SK-N-MC (cell line): ENCODE measurements at regions not wholly inside any gene's neighbourhood (a gene's known extent, or its start where the extent isn't known, plus 50 kb on each side); places are given as distances from the start of the nearest gene placed in this dataset.

ENCODE experiments used
- EZH2 ChIP-seq: fragments of 200-600 bp; sonication (generic); IDR thresholded peaks from one replicate; pipeline ENCODE4 v1.6.1; 2017; ENCODE audit warnings: antibody characterized with exemption
- POLR2AphosphoS5 ChIP-seq: IDR thresholded peaks from 2 replicates; pipeline ENCODE4 v1.6.1; 2012; ENCODE audit warnings: mild to moderate bottlenecking, low read depth, low read length, borderline replicate concordance

GRCh38 chr16:61371388-61371787, 664.9 kb downstream of the CDH8 start:
- TF ChIP-seq POLR2AphosphoS5 (no peak), EZH2 (no peak)
